ENCODE measurements at regions not wholly inside any gene's neighbourhood (a gene's known extent, or its start where the extent isn't known, plus 50 kb on each side); places are given as distances from the start of the nearest gene placed in this dataset.

DNA sequence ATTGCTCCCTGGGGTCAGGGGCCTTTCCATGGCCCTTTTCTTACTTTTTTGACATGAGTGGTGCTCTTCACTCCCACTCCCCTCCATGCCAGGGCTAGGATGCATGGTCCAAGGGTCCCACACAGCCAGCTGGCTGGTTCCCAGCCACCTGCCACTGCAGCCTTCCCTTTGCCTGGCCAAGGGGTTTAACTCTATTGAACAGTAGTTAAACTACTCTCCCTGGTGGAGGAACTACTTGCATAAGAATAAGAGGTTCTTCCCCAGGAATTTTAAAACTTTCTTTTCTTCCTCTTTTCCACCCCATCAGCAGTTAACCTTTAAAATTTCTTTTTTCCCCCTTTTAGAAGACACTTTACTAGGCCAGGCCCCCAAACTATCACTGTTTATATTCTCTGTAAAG lies 1532.8 kb upstream of the ACO1 start:
- TF ChIP-seq, protein P1, sequence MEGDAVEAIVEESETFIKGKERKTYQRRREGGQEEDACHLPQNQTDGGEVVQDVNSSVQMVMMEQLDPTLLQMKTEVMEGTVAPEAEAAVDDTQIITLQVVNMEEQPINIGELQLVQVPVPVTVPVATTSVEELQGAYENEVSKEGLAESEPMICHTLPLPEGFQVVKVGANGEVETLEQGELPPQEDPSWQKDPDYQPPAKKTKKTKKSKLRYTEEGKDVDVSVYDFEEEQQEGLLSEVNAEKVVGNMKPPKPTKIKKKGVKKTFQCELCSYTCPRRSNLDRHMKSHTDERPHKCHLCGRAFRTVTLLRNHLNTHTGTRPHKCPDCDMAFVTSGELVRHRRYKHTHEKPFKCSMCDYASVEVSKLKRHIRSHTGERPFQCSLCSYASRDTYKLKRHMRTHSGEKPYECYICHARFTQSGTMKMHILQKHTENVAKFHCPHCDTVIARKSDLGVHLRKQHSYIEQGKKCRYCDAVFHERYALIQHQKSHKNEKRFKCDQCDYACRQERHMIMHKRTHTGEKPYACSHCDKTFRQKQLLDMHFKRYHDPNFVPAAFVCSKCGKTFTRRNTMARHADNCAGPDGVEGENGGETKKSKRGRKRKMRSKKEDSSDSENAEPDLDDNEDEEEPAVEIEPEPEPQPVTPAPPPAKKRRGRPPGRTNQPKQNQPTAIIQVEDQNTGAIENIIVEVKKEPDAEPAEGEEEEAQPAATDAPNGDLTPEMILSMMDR (IDR thresholded peaks at IDR 0.05; ENCODE audit: low read length): no peak
- TF ChIP-seq EZH2 (IDR thresholded peaks at IDR 0.05; ENCODE audit: borderline replicate concordance, low read length): no peak
